ELF-1 (cell line): ENCODE measurements at regions not wholly inside any gene's neighbourhood (a gene's known extent, or its start where the extent isn't known, plus 50 kb on each side); places are given as distances from the start of the nearest gene placed in this dataset.
"Not testable (repeated sequence)": the region's sequence is repeated elsewhere in the genome, so short reads cannot be mapped to it uniquely, and the experiment has no call there.

Experiments
- DNase-seq: peaks from one replicate; pipeline ENCODE4 v3.0.0-alpha.2; 2016; ENCODE audit warnings: low read depth, low spot score

- DNase-seq: no peak
Measured at GRCh38 chr3:71974786-71975185, 189.8 kb upstream of the PROK2 start.

GRCh38 chr3:71973274-71974030, 188.5 kb upstream of the PROK2 start:
- DNase-seq: no peak

- no peak for DNase-seq
Measured at GRCh38 chr3:71972031-71972430, 187.1 kb upstream of the PROK2 start.

GRCh38 chr3:71968544-71968943, 183.6 kb upstream of the PROK2 start:
- DNase-seq: no peak

GRCh38 chr3:71966185-71966584, 181.2 kb upstream of the PROK2 start:
- no peak for DNase-seq

- no peak for DNase-seq
Measured at GRCh38 chr3:71964170-71964569, 179.2 kb upstream of the PROK2 start.

- no peak for DNase-seq
Measured at GRCh38 chr3:71962561-71963240, 177.8 kb upstream of the PROK2 start.

- no peak for DNase-seq
Measured at GRCh38 chr3:71961891-71962290, 176.9 kb upstream of the PROK2 start.

GRCh38 chr3:71961378-71961777, 176.4 kb upstream of the PROK2 start:
- no peak for DNase-seq

- DNase-seq: no peak
Measured at GRCh38 chr3:71958533-71958932, 173.6 kb upstream of the PROK2 start.

GRCh38 chr3:71956716-71957115, 171.8 kb upstream of the PROK2 start:
- peak; percentile 33 for DNase-seq

- no peak for DNase-seq
Measured at GRCh38 chr3:71956069-71956340, 171.1 kb upstream of the PROK2 start.

GRCh38 chr3:71955240-71956068, 170.5 kb upstream of the PROK2 start:
- peak; percentile 75 for DNase-seq

- no peak for DNase-seq
Measured at GRCh38 chr3:71951842-71952241, 166.9 kb upstream of the PROK2 start.

GRCh38 chr3:71951361-71951760, 166.4 kb upstream of the PROK2 start:
- no peak for DNase-seq

- no peak for DNase-seq
Measured at GRCh38 chr3:71949442-71949841, 164.5 kb upstream of the PROK2 start.

GRCh38 chr3:71944482-71945065, 159.6 kb upstream of the PROK2 start:
- no peak for DNase-seq

GRCh38 chr3:71942432-71943187, 157.7 kb upstream of the PROK2 start:
- no peak for DNase-seq

- DNase-seq: no peak
Measured at GRCh38 chr3:71940486-71940885, 155.5 kb upstream of the PROK2 start.

GRCh38 chr3:71938081-71938480, 153.1 kb upstream of the PROK2 start:
- DNase-seq: not testable (repeated sequence)

- no peak for DNase-seq
Measured at GRCh38 chr3:71936681-71937080, 151.7 kb upstream of the PROK2 start.
